NCI-H2196 (cell line): ENCODE measurements at regions not wholly inside any gene's neighbourhood (a gene's known extent, or its start where the extent isn't known, plus 50 kb on each side); places are given as distances from the start of the nearest gene placed in this dataset.

Experiments used
- DNase-seq: peaks from one replicate; lab custom pipeline; 2025; ENCODE audit not compliant: unreplicated experiment; lab: John Stamatoyannopoulos, UW

GRCh38 chr5:142475102-142475513, 150.3 kb upstream of the SPRY4 start:
- no peak for DNase-seq

- no peak for DNase-seq
Observed at GRCh38 chr5:142474431-142475094, 149.7 kb upstream of the SPRY4 start.

- DNase-seq, result no peak
Observed at GRCh38 chr5:142473038-142473437, 148.2 kb upstream of the SPRY4 start.

- no peak for DNase-seq
Observed at GRCh38 chr5:142472306-142472951, 147.6 kb upstream of the SPRY4 start.

GRCh38 chr5:142466195-142466971, 141.6 kb upstream of the SPRY4 start:
- no peak for DNase-seq

GRCh38 chr5:142465476-142465875, 140.7 kb upstream of the SPRY4 start:
- no peak for DNase-seq

GRCh38 chr5:142463904-142464303, 139.1 kb upstream of the SPRY4 start:
- no peak for DNase-seq

GRCh38 chr5:142461028-142461590, 136.3 kb upstream of the SPRY4 start:
- no peak for DNase-seq

- no peak for DNase-seq
Observed at GRCh38 chr5:142459209-142459608, 134.4 kb upstream of the SPRY4 start.

- DNase-seq, result no peak
Observed at GRCh38 chr5:142455856-142456255, 131.0 kb upstream of the SPRY4 start.

GRCh38 chr5:142453932-142454331, 129.1 kb upstream of the SPRY4 start:
- DNase-seq, result no peak

GRCh38 chr5:142450419-142450818, 125.6 kb upstream of the SPRY4 start:
- DNase-seq, result no peak

- no peak for DNase-seq
Observed at GRCh38 chr5:142447887-142448286, 123.1 kb upstream of the SPRY4 start.

GRCh38 chr5:142446960-142447279, 122.1 kb upstream of the SPRY4 start:
- no peak for DNase-seq

- no peak for DNase-seq
Observed at GRCh38 chr5:142446131-142446959, 121.5 kb upstream of the SPRY4 start.

- DNase-seq, result no peak
Observed at GRCh38 chr5:142445266-142445665, 120.4 kb upstream of the SPRY4 start.

GRCh38 chr5:142441616-142442015, 116.8 kb upstream of the SPRY4 start:
- no peak for DNase-seq

GRCh38 chr5:142439207-142439860, 114.5 kb upstream of the SPRY4 start:
- no peak for DNase-seq

- no peak for DNase-seq
Observed at GRCh38 chr5:142438573-142438972, 113.8 kb upstream of the SPRY4 start.

- no peak for DNase-seq
Observed at GRCh38 chr5:142437563-142437962, 112.7 kb upstream of the SPRY4 start.
